Skin of body (tissue), 1 donor: ENCODE measurements at regions not wholly inside any gene's neighbourhood (a gene's known extent, or its start where the extent isn't known, plus 50 kb on each side); places are given as distances from the start of the nearest gene placed in this dataset.

Experiments used
- DNase-seq: peaks from one replicate; lab custom pipeline; 2025; lab: John Stamatoyannopoulos, UW

DNA sequence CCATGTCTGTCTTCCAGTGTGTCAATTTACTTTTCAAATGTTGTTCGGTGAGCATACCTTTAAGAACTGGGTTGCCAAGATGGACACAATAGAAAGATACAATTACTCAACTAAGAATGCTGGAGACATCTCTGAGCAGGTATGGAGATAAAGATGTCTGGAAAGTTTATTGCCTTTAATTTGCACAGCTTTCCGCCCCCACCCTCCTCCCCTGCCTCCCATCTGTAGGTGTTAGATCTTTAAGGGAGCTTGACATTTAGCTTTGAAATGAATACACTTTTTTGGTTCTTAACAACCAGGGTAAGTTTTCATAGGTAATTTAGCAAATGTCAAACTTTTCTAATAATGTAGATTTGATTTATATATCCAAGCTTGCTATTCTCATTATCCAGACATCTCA, 104.4 kb downstream of the BTBD3 start:
- no peak for DNase-seq

DNA sequence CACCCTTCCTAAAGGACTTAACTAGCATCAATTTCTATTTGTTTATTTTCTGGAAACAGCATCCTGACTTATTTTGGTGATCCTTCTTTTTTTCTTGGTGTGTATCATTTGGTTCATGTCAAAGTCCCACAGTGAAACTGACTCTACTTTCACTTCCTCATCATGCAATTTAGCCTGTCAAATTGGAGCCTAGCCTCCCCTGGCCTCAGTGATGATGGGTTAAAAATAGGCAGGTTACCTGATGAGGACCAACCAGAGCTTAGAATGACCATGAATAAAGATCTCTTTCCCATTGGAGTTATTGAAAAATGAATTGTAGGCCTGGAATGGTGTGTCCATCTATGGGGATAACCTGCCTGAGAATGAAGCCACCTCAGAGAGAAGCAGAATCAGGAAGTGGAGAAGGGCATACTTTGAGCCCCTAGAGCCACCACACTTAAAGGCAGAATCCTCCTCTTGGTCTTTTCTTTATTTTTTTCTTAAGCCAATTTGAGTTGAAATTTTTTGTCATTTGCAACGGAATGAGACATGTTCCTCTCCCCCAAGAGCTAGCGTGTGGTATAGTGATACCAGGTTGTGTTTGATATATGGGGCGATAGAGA, 105.6 kb downstream of the BTBD3 start:
- no peak for DNase-seq

DNA sequence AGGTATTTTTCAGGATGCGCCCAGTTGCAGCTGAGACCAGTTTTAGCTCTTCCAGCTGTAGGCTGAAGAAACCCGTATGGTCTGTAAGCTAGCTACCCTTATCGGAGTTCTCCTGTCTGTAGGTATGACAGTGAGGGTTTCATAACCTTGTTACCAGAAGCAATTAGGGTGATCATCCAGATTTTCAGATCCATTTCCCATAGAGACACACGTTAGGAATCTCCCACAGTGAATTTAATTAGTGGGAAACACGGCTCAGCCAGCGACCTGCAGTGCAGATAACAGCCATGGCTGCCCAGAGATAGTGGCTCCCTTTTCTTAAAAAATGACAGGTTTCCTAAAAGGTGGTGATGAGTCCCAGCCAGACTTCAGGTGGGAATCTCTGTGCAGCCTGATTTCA, 111.1 kb downstream of the BTBD3 start:
- DNase-seq: no peak

DNA sequence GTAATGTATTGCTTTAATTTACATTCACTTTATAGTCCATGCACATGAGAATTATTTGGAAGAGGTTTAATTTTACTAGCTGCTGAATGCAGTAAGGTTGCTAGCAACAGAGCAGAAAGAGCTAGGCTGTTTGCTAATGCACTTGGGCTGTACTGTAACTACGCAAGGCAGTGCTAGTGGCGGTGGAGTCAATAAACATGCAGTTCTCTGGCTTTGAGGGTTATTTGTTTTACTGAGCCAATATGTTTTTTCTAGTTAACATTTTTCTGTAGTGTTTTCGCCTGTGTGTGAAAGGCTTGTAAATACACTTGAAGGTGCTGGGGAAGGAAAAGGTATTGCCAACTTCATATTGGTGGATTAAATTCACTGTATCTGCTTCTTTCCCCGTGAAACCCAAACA, 112.8 kb downstream of the BTBD3 start:
- DNase-seq: no peak

DNA sequence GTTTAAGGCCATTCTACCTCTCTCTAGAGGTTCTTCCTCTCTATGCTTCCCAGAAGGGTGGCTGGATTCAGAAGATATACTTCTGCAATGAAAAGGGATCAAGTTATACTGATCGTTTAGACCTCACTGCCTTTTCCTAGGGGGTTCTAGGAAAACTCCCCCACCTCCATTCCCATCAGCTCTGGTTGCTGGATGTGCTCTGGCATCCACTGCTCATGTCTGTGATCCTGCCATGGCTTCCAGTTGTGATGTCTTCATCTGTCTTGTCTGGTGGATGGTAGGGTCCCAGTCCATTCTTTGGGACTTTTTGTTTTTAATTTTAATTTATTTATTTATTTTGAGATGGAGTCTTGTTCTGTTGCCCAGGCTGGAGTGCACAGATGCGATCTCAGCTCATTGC, 118.4 kb downstream of the BTBD3 start:
- no peak for DNase-seq

DNA sequence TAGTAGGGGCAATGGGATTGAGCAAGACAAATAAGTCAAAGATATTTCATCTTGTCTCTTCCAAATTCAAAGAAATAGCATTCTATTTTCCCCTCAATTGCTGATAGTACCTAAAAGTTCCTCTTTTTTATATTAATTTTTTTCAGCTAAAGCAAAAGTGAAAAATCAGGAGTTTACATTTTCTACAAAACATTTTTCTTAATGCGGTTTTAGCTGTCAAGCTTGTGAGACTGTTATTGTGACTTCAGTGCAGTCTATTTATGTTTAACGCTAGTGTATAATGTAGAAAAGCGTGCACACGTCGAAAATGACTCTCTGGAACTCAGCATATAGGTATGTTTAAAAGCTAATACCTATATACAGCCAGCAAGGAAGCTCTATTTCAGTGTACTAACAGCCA, 119.8 kb downstream of the BTBD3 start:
- no peak for DNase-seq

DNA sequence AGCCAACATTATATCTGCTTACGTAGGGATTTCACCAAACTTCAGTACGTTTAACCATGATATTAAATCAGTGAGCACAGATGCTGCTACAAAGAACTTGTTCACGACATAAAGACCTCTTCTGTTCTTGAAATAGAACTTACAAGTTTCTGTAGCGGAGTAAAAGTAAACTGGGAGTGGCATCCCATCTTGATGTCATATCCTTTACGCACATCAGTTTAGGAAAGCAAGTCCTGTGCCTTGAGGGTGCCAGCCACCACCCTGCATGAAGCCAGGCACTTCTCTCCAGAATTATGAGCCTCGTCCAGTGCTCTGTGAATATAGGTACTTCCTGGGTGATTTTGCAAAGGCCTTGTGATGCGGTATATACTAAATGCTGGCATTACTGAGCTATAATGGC, 122.6 kb downstream of the BTBD3 start:
- DNase-seq: no peak

DNA sequence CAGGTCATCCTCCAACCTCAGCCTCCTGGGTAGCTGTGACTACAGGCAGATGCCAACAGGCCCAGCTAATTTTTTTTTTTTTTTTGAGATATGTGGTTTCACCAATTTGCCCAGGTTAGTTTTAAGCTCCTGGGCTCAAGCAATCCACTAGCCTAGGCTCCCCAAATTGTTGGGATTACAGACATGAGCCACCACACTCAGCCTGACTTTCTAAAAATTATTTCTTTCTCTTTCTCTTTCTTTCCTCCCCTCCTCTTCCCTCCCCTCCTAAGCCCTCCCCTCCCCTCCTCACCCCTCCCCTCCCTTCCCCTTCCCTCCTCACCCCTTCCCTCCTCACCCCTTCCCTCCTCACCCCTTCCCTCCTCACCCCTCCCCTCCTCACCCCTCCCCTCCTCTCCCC, 127.3 kb downstream of the BTBD3 start:
- no peak for DNase-seq

DNA sequence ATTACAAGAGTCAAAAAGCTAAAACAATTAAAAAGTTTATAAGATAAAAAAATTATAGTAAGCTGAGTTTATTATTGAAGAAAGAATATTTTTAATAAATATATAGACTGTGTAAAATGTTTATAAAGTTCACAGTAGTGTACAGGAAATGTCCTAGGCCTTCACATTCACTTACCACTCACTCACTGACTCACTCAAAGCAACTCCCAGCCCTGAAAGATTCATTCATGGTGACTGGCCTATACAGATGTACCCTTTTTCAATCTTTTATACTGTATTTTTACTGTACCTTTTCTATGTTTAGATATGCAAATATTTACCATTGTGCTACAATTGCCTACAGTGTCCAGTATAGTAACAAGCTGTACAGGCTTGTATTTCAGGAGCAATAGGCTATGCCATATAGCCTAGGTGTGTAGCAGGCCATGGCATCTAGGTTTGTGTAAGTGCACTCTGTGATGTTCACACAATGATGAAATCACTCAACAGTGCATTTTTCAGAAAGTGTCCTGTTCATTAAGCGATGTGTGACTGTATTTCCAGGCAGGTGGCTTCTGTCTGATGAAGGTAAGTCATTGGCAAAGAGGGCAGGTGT, 130.2 kb downstream of the BTBD3 start:
- DNase-seq: no peak

DNA sequence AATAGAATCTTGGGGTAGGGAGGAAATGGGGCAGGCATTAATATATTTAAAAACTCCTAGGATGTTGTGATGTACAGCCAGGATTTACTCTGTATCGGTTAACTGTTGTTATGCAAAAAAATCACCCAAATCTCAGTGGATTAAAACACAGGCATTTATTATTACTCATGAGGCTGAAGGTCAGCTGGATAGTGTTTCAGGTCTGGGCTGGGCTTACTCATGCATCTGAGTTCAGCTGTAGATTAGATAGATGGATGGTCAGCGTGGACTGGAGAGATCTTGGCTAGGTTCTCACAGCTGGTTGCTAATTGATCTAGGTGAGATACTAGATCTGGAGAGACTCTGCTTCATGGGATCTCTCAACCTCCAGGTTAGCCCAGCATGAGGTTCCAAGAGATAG, 131.4 kb downstream of the BTBD3 start:
- no peak for DNase-seq

DNA sequence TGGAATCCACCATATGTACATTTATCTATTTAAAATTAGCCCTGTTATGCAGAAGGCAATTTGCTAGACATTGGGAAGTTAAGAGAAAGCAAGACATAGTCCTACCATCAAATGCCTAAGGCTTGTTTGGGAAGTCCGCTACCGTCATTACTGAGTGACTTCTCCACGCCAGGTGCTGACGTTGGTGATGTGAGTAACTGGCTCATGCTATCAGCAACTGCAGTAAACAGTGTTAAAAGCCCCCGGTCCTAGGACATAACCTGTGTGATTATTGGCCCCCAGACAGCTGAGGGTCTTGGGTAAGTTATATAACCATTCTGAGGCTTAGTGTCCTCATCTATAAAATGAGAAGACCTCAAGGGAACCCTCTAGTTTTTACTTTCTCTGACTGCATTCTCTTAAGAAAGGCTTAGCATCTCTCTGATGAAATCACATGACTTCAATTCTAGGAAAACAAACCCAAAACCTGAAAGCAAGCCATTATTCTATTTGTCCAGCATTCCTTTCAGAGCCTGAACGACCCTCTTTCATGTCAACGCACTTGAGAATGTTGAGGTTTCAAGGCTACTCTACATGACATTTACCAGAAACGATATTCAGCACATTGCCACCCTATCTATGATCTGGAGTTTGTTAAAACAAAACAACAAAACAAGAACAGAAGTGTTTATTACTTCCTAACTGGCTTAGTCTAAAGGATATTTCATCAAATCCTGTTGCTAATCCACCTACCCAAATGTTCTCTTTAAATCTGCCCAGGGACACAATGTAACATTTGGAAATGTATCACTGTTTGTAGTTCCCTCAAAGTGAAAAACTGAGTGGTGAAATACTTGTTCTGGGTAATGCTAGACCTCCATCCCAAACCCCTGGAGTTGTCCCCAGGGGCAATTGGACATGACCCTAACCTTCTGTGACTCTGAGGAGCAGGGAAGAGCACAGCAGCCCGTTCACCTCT, 133.8 kb downstream of the BTBD3 start:
- DNase-seq: no peak

DNA sequence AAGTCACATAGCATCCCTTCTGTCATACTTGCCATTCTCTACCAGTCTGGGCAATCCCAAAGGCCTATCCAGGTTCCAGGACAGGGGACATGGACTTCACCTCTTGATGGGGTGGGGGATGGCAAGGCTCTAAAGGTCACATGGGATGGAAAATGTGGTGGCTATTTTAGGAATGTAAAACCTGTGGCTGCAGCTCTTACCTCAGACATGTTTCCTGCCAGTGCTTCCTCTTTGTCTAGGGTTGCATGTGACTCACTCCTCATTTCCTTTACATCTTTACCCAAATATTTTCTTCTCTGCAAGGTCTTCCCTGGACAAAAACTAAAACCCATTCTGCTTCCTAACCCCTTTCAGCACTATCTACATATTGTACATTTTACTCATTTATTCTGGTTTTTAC, 135.7 kb downstream of the BTBD3 start:
- no peak for DNase-seq

DNA sequence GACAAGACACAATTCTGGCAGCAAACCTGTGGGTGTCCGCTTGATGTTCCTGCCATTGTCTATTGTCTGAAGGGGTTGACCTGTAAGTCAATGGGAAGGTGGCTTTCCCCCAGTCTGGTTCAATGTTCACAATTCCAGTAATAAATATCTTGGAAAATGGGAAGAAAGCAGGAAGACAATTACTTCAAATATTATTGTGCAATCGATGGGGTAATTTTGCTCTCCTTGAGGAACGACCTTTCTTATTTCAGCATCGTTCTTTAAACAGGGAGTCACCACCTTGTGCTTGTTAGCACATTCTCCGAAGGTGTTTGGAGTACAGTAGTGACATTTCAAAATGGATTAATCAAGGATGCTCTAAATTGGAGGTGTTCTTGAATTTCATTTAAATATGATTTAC, 136.9 kb downstream of the BTBD3 start:
- no peak for DNase-seq

DNA sequence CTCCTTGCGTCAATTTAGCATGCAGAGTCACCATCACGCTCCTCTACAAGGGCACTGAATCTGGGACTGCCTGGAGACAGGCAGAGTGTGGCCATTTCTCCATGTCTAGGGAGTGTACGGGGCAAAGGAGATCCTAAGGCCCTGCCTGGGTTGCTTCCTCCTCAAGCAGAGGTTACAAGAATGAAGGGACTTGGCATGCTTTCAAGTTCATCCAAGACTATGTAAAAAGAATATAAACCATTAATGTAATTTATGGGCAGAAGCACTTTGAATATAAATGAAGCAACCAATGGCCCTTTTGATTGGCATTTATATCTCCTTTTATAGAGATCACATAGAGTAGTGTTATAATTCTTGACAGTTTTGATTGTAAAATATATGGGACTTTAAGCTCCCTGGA, 137.5 kb downstream of the BTBD3 start:
- no peak for DNase-seq

DNA sequence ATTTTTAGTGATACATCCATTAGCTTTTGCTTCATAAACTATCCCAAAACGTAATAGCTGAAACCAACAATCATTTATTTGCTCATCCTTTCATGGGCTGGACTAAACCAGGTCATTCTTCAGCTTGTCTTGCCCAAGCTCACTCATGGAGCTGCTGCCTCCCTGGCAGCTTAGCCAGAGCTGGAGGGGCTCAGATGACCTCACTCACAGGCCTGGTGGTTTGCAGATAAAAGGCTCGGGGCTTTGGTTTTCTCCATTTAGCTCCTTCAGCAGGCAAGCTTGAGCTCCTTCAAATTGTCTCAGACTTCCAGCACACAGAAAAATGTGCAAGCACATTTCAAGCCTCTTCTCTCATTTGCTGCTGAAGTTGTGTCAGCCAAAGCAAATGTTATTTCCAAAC, 139.1 kb downstream of the BTBD3 start:
- no peak for DNase-seq

DNA sequence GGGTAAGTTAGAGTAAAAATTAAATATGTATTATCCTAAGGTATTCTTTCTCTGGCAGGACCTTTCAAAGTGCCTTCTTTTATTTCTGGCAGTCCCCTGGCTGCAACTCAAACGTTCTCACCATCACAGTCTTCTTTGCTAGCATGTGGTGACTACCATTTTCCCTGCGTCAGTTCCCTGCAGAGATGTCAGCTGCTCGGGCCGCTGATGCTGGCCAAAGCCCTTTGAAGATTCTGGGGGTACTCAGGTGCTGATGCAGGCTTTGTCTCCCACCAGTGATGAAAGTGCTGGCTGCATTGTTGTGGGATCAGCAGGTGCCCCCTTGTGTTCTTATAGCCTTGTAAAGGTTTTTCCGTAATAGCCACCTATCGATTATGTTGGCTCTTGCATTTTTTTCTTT, 140.1 kb downstream of the BTBD3 start:
- no peak for DNase-seq

DNA sequence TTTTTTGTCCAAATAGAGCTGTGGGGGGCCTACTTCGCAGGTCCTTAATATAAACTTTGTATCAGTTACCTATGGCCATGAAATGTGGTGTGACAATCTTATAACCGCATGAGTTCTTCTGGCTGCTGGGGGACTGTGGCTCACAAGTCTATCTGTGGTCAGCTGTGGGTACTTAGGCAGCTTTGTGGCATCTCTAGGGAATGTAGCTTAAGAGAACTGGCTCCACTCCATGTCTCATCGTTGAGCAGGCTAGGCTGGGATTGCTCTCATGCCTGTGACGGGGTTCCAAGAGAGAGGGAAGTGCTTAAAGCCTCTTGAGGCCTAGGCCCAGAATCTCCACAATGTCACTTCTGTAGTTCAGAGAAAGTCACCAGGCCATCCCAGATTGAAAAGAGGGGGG, 140.5 kb downstream of the BTBD3 start:
- no peak for DNase-seq

DNA sequence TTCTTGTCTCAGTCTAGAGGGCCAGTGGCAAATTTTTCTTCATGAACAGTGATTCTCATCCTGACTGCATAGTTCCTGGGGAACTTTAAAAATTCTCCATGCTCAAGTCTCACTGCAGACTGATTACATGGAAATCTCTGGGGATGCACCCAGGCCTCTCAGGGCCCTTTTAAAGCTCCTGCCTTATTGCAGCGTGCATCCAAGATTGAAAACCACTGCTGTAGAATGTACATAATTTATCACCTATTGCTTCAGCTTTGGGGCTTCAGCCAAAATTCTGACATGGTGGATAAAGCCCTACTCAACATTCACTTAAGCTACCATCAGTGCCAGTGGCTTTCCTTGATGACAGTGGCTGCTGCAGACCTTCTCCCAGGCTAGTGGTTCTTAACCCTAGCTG, 143.8 kb downstream of the BTBD3 start:
- no peak for DNase-seq

DNA sequence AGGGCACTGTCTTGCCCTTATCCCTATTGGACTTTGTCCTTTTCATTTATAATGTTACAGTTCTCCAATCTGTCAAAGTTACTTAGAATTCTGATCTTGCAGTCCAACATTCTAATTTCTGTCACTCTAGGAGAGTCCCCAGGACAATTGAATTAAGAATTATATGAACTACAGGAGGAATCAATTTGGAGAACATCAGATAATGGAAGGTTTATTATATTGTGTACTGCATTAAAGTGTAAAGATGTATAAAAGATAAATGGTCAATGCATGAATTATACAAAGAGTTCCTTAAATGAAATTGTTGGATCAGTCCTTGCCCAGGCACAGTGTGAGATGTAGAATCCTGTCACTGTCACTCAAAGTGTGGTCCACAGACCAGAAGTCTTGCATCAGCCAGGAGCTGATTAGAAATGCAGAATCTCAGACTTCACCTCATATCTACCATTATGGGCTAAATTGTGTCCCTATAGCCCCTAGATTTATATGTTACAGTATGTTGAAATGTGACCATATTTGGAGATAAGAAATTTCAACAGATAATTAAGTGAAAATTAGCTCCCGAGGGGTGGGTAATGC, 145.5 kb downstream of the BTBD3 start:
- no peak for DNase-seq

DNA sequence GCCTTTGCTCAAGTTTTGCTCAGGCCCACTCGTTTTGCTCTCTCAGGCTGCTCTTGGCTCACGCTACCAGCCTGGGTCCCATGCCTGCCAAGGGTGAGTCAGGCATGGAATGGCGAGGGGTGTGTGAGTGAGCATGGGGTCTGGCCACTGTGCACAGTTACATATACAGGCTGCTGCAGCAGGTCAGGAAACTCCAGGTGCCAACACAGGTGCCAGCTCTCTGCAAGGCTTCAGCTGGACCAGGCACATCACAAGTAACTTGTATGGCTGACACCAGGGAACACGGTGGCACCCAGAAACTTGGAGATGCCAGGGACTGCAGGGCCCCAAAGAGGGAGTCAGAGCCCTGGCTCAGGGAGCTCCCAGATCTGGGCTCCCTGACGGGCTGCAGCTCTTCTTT, 146.8 kb downstream of the BTBD3 start:
- DNase-seq: no peak

DNA sequence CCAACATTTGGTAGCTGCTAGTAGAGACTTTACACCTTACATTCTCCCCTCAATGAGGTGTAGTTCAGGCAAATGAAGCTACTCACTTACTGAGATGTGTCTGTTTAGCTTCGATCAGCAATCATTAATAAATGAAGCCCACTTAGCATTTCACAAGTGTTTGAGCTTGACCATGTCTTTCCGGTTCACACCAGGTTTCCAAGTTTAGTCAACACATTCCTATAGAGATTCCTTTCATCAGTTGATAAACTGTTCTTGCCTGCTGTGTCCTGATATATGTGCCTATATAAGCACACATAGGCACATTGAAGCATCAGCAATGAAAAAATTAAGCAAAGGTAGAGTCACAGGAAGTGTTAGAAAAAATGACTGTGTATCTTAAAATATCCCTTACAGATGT, 150.0 kb downstream of the BTBD3 start:
- no peak for DNase-seq

DNA sequence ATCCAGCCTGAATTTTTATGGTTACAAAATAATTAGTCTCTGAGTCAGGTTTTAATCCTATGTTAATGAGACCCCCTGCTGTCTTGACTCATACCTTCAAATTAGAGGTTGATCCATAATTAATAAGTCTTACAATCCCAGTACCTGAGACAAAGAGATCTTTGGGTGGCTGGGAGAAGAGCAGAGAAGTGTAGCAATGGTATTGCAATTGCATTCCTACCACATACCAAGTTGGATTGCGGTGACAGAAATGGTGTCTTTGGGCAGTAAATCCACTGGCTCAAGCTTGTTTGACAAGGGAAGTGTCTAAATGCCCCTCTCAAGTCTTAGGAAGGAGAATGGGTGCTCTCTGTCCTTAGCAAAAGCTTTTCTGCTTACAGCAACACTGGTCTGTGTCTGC, 150.4 kb downstream of the BTBD3 start:
- DNase-seq: no peak
